Activated naive CD4-positive, alpha-beta T cell treated with anti-CD3 and anti-CD28 coated beads for 36 hours (primary cell): ENCODE measurements at regions not wholly inside any gene's neighbourhood (a gene's known extent, or its start where the extent isn't known, plus 50 kb on each side); places are given as distances from the start of the nearest gene placed in this dataset.
A peak's percentile ranks its signal among the peaks of the same experiment; 100 is the strongest.
"Not testable (repeated sequence)": the region's sequence is repeated elsewhere in the genome, so short reads cannot be mapped to it uniquely, and the experiment has no call there.

ENCODE experiments used
- CTCF ChIA-PET: fragments of 350-600 bp; sonication (Branson Sonifier 250); formaldehyde crosslinking; loops from one replicate; lab custom pipeline; 2021; ENCODE audit warnings: antibody characterized with exemption; lab: Charles Lee
- DNase-seq: peaks from one replicate; pipeline ENCODE4 v3.0.0-alpha.2; 2020
- H3K27ac Mint-ChIP-seq: one replicate; pipeline ENCODE4 v1.8.0; 2021; ENCODE audit warnings: mild to moderate bottlenecking, mixed read lengths
- H3K27me3 Mint-ChIP-seq: one replicate; pipeline ENCODE4 v1.8.0; 2021; ENCODE audit warnings: low read depth, mixed read lengths
- H3K36me3 Mint-ChIP-seq: one replicate; pipeline ENCODE4 v1.8.0; 2021; ENCODE audit warnings: low read depth, mixed read lengths
- H3K4me1 Mint-ChIP-seq: one replicate; pipeline ENCODE4 v1.8.0; 2021; ENCODE audit warnings: low read depth, mixed read lengths
- H3K4me3 Mint-ChIP-seq: one replicate; pipeline ENCODE4 v1.8.0; 2021; ENCODE audit warnings: mild to moderate bottlenecking, moderate library complexity, mixed read lengths
- H3K9me3 Mint-ChIP-seq: one replicate; pipeline ENCODE4 v1.8.0; 2021; ENCODE audit warnings: mixed read lengths
- intact Hi-C: fragments of 100-400 bp; cut with micrococcal nuclease; formaldehyde crosslinking; loops from one replicate; pipeline ENCODE4 v1.15.1; 2023

DNA sequence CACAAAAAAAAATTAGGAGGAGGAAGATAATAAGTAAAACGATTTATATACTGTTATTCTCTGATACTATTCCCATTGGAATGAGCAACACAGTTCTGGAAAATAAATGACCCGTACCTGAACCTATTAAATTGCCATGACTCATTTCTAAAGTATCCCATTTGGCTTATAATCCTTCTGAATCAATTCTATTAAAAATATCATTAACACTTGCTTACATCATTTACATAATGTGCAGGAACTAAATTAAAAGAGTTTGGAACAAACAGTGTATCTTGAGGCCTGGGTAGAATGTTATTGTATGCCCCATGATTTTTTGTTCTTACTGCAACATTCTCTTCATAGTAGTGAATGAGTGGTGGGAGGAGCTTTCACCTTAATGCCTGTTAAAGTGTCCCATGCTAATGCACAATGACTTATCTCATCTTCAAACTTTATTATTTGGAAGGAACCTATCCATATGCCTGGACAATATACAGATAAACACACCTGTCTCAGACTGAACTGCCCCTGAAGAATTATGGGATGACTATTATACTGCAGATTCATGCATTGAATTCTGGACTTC, 549.9 kb upstream of the ACVR2A start:
- DNase-seq: no peak
- H3K27me3 Mint-ChIP-seq: no peaks in the 10 kb centered on the region
- intact Hi-C loops: loop anchor here (1.0 to 10.0 kb wide), 4 partner anchors 32 to 1350 kb away; partner anchors contain the start of gene EPC2
- H3K27ac Mint-ChIP-seq: peak overlapping the region; percentile 86
- H3K4me3 Mint-ChIP-seq: no peak overlapping the region
- no peaks in the 10 kb centered on the region for H3K9me3 Mint-ChIP-seq
- peaks cover 63% of the 10 kb centered on the region for H3K4me1 Mint-ChIP-seq
- CTCF ChIA-PET: no interaction called here
- H3K36me3 Mint-ChIP-seq: peaks cover 4% of the 10 kb centered on the region

DNA sequence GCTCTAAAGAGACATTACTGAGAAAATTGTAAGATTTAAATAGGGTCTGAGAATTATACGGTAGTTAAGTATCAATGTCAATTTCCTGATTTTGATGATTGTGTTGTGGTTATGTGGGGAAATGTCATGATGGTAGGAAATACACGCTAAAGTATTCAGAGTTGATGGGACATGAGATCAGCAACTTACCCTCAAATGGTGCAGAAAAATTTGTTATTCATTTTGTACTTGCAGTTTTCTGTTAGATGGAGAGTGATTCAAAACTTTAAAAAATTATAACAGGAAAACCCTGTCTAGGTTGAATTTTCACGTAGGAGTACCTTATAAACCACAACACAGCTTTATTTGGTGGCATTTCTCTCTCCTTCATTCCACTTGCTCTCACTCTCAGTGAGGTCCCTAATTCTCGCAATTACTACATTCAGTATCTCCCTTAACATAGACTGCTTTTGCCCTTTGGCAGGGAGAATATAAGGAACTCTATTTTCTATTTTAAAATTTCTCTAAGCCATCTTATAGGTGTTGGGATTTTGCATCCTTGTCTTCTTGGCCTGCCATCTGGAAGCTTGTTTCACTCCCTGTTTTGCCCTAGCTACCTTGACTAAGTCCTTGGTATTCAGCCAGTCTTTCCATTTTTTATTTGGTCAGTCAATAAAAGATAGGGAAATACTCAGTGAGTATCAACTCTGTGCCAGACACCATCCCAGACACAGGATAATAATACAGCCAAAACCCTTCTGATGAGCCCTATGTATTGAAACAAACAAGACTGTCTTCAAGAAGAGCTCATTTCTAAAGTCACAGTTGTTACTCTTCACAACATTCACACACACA, 550.6 kb upstream of the ACVR2A start:
- Mint-ChIP-seq H3K27me3 (no peaks in the 10 kb centered on the region), H3K9me3 (no peaks in the 10 kb centered on the region), H3K27ac (peak overlapping the region; percentile 89), H3K4me1 (peaks cover 60% of the 10 kb centered on the region), H3K4me3 (no peak overlapping the region), H3K36me3 (peaks cover 4% of the 10 kb centered on the region)
- intact Hi-C loops: loop anchor here (1.0 to 10.0 kb wide), 4 partner anchors 33 to 1351 kb away; partner anchors contain the start of gene EPC2
- no peak for DNase-seq
- CTCF ChIA-PET: no interaction called here

DNA sequence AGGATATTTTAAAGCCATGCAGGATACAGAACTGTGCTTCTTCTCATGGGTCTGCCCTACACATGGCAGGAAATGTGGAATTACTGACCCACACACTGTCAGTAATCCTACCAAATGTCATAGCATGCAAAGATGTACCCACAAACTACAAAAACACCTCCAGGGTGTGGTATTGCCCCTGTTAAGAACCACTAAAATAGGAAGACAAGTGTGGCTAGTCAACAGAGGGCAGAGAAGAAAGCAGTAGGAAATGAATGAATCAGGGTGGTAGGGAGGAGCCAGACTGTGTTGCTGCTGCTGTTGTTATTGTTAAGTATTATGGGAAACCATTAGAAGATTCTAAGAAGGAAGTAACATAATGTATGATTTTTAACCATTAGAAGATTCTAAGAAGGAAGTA, 556.7 kb upstream of the ACVR2A start:
- Mint-ChIP-seq H3K4me3 (no peak overlapping the region), H3K4me1 (peaks cover 24% of the 10 kb centered on the region), H3K9me3 (no peaks in the 10 kb centered on the region), H3K36me3 (peaks cover 4% of the 10 kb centered on the region), H3K27ac (peak overlapping the region; percentile 78), H3K27me3 (no peaks in the 10 kb centered on the region)
- peak; percentile 45 for DNase-seq
- CTCF ChIA-PET: interaction anchor here (0.9 to 1.0 kb wide), 2 partner anchors 44 to 624 kb away, joined by 3 read pairs; no protein-coding TSS in a partner anchor
- intact Hi-C loops: loop anchor here (1.0 to 2.0 kb wide), 3 partner anchors 44 to 623 kb away; partner anchors contain the start of gene ACVR2A

DNA sequence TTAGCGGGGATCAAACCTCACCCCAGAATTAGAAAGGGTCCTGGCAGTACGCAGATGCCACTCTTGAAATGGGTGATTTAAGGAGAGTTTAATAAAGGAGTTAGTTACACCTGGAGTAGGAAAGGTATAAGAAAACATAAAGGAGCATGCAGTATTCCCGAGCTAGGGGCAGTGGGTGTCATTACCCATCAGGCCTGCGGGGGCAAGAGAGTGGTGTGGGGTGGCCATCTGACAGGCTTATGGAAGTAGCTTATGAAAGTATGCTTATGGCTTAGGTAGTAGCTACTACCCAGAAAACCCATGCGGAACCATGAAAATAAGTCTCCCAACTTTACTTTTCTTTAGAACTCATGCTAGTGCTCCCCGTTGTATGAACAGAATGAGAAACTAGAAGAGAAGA, 568.9 kb upstream of the ACVR2A start:
- DNase-seq: no peak
- H3K27me3 Mint-ChIP-seq: no peaks in the 10 kb centered on the region
- intact Hi-C loops: no loop called here
- no peaks in the 10 kb centered on the region for H3K36me3 Mint-ChIP-seq
- H3K27ac Mint-ChIP-seq: no peak overlapping the region
- CTCF ChIA-PET: interaction anchor here (1.1 kb wide), 1 partner anchor 21 kb away, joined by 3 read pairs; no protein-coding TSS in a partner anchor
- H3K4me1 Mint-ChIP-seq: no peaks in the 10 kb centered on the region
- no peaks in the 10 kb centered on the region for H3K9me3 Mint-ChIP-seq
- no peak overlapping the region for H3K4me3 Mint-ChIP-seq

DNA sequence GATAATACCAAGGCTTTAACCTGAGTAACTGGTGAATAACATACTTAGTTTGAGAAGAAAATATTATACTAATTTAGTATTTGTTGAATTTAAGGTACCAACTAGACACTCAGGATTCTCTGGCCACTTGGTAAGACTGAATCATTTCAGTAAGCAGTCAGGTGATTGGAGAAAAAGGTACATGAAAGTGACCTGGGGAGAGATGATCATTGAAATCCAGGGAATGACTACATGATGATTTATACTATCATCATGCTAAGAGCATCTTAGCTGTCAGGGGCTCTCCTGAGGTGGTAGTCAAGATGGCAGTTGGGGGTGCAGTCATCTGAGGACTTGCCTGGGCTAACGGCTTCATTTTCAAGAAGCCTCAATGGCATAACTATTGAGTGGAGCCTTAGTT, 571.2 kb upstream of the ACVR2A start:
- H3K4me3 Mint-ChIP-seq: no peak overlapping the region
- CTCF ChIA-PET: no interaction called here
- H3K4me1 Mint-ChIP-seq: no peaks in the 10 kb centered on the region
- DNase-seq: no peak
- H3K27me3 Mint-ChIP-seq: no peaks in the 10 kb centered on the region
- intact Hi-C loops: no loop called here
- no peak overlapping the region for H3K27ac Mint-ChIP-seq
- H3K9me3 Mint-ChIP-seq: peaks cover 9% of the 10 kb centered on the region
- H3K36me3 Mint-ChIP-seq: peaks cover 7% of the 10 kb centered on the region

DNA sequence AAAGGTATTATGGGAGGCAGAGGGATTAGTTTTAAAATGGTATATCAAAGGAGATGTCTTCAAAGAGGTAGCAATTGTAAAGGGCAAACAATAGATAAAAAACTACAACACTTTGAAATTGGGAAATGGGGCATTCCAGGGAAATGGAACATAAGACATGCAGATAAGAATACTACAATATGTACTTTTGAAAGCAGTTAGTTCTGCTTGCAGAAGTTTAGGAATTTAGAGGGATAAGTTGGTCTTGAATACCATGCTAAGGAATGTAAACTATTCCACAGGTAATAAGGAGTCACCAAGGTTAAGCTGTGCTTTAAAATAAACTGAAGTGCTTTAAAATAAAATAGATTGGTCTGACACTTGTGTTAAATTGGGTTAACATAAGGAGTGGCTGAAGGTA, 571.7 kb upstream of the ACVR2A start:
- CTCF ChIA-PET: no interaction called here
- Mint-ChIP-seq H3K36me3 (peaks cover 7% of the 10 kb centered on the region), H3K27ac (no peak overlapping the region), H3K4me1 (no peaks in the 10 kb centered on the region), H3K27me3 (peaks cover 1% of the 10 kb centered on the region), H3K9me3 (peaks cover 11% of the 10 kb centered on the region), H3K4me3 (no peak overlapping the region)
- DNase-seq: no peak
- intact Hi-C loops: no loop called here

DNA sequence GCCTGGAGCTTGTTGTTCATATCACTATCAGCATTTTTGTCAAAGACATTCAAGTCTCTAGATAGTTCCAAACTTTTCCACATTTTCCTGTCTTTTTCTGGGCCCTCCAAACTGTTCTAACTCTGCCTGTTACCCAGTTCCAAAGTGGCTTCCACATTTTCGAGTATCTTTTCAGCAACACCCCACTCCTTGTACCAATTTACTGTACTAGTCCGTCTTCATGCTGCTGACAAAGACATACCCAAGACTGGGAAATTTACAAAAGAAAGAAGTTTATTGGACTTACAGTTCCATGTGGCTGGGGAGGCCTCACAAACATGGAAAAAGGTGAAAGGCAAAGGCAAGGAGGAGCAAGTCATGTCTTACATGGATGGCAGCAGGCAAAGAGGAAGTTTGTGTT, 575.2 kb upstream of the ACVR2A start:
- H3K4me1 Mint-ChIP-seq, H3K27ac Mint-ChIP-seq, intact Hi-C loops, H3K4me3 Mint-ChIP-seq, H3K36me3 Mint-ChIP-seq, DNase-seq, H3K27me3 Mint-ChIP-seq: not testable (repeated sequence)
- CTCF ChIA-PET: interaction anchor here (0.6 kb wide), 1 partner anchor 258 kb away, joined by 3 read pairs; no protein-coding TSS in a partner anchor
- H3K9me3 Mint-ChIP-seq: peaks cover 15% of the 10 kb centered on the region

DNA sequence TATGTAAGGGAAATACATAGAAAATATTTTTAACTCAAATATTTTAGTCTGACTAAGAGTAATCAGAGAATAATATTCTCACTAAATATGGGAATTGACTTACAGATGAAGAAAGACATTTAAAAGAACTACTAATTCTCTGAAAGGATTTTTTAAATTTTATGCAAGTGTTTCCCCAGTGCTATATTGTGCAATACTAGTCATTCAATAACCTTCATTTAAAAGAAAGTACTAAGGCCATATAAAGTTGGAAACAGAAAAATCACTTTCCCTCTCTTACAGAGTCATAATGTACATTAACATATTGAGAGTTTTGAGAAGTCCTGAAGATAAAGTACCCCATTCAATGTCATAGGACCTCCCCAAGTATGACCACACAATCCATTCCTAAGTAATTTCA, 584.6 kb upstream of the ACVR2A start:
- H3K36me3 Mint-ChIP-seq: no peaks in the 10 kb centered on the region
- no peak overlapping the region for H3K27ac Mint-ChIP-seq
- DNase-seq: no peak
- H3K4me3 Mint-ChIP-seq: no peak overlapping the region
- H3K27me3 Mint-ChIP-seq: no peaks in the 10 kb centered on the region
- CTCF ChIA-PET: interaction anchor here (0.6 kb wide), 1 partner anchor 169 kb away, joined by 3 read pairs; no protein-coding TSS in a partner anchor
- no peaks in the 10 kb centered on the region for H3K9me3 Mint-ChIP-seq
- intact Hi-C loops: no loop called here
- H3K4me1 Mint-ChIP-seq: no peaks in the 10 kb centered on the region

DNA sequence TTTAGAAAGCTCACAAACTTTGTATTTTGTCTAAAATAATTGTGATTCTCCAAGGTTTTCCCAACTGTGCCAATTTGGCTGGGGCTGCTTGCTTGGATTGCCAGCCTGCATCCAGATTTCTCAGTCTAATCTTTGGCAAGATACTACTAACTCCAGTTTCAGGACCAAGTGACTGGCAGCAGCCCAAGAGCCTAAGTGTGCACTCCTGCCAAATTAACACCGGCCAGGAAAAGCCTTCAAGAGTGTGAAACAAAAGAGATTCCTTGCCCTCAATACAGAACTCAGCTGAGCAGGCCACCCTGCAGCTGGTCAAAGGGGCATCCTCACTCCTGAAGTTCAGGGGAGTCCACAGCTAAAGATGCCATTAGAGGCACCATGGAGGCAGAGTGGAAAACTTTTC, 589.0 kb upstream of the ACVR2A start:
- H3K27me3 Mint-ChIP-seq: no peaks in the 10 kb centered on the region
- H3K36me3 Mint-ChIP-seq: peaks cover 3% of the 10 kb centered on the region
- H3K9me3 Mint-ChIP-seq: peaks cover 5% of the 10 kb centered on the region
- intact Hi-C loops: no loop called here
- H3K4me1 Mint-ChIP-seq: no peaks in the 10 kb centered on the region
- no peak overlapping the region for H3K27ac Mint-ChIP-seq
- DNase-seq: no peak
- CTCF ChIA-PET: no interaction called here
- H3K4me3 Mint-ChIP-seq: no peak overlapping the region

DNA sequence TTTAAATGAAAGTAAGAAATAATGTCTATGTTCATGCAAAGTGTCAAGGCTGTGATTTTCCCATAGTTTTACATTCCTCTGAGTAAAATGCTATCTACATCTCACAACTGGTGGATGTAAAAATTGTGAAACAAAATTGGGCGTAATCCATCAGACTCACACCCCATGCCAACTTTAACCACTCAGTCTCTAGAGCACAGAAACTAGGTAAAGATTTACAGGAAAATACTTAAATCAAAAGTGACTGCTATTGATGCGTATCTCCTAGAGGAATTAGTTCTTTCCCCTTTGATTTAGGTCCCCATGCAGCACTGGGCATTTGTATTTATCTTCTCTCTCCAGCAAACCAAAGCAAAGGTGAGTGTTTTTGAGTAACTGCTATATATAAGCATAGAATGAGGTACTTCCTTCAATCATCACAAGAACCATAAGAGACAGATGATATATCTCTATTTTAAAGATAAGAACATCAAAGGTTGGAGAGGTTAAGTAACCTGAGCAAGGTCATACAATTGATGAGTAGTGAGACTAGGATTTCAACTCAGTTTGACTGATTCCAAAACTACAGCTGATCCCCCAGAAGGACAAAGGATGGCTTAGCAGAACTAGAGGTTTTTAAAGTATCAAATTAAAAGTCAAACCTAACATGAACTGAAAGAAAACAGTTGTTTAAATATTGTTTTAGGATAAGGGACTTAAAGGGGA, 594.0 kb upstream of the ACVR2A start:
- DNase-seq: no peak
- no peak overlapping the region for H3K4me3 Mint-ChIP-seq
- H3K27me3 Mint-ChIP-seq: peaks cover 2% of the 10 kb centered on the region
- CTCF ChIA-PET: no interaction called here
- H3K4me1 Mint-ChIP-seq: no peaks in the 10 kb centered on the region
- H3K36me3 Mint-ChIP-seq: peaks cover 3% of the 10 kb centered on the region
- intact Hi-C loops: no loop called here
- no peak overlapping the region for H3K27ac Mint-ChIP-seq
- H3K9me3 Mint-ChIP-seq: peaks cover 5% of the 10 kb centered on the region

DNA sequence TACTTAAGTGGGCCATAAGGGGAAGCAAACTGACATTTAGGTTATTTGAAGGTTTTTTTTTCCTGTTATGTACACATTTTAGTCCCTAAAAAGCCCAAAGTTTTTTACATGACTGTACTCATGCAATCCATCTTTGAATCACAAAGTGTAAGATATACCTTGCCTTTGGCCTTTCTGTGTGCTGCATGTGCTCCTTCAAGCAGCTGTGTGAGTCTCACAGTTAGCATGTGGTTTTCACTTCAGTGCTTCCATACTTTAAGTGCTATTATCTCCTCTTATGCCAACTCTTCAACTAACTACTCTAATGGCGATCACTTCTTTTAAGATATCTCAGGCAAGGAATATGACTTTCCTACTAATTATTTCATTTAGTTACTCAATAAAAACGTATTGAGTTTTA, 597.1 kb upstream of the ACVR2A start:
- Mint-ChIP-seq H3K36me3 (no peaks in the 10 kb centered on the region), H3K4me1 (no peaks in the 10 kb centered on the region), H3K4me3 (no peak overlapping the region), H3K9me3 (peaks cover 3% of the 10 kb centered on the region), H3K27me3 (peaks cover 2% of the 10 kb centered on the region), H3K27ac (no peak overlapping the region)
- DNase-seq: no peak
- CTCF ChIA-PET: interaction anchor here (1.2 kb wide), 1 partner anchor 203 kb away, joined by 3 read pairs; no protein-coding TSS in a partner anchor
- intact Hi-C loops: no loop called here

DNA sequence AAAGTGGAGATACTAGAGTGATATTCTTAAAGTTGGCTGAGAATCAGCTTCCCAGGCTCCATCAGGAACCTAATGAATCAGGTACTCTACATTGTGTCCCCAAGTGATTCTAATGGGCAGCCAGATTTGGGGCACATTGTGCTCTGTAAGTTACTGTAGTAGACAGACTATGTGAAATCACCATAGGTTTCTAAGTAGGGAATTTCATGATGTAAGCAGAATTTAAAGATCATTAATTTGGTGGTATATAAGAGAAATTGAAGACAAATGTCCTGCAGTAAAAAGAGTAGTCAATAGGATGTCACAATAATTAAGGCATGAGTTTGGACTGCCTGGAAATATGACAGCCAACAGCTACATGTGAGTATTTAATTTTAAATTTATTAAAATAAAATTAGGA, 602.4 kb upstream of the ACVR2A start:
- Mint-ChIP-seq H3K4me1 (no peaks in the 10 kb centered on the region), H3K9me3 (no peaks in the 10 kb centered on the region), H3K27me3 (peaks cover 6% of the 10 kb centered on the region), H3K36me3 (no peaks in the 10 kb centered on the region), H3K27ac (no peak overlapping the region), H3K4me3 (no peak overlapping the region)
- CTCF ChIA-PET: no interaction called here
- intact Hi-C loops: no loop called here
- DNase-seq: no peak
